Osteoblast (primary cell): ENCODE measurements at regions not wholly inside any gene's neighbourhood (a gene's known extent, or its start where the extent isn't known, plus 50 kb on each side); places are given as distances from the start of the nearest gene placed in this dataset.

ENCODE experiments used
- DNase-seq: peaks from one replicate; pipeline ENCODE4 v3.0.0; 2011; ENCODE audit warnings: low spot score, mixed read lengths; ENCODE audit not compliant: insufficient read length; ENCODE audit errors: missing footprints
- H2AFZ ChIP-seq: 2 replicates; pipeline ENCODE4 v1.6.0; 2011; ENCODE audit warnings: mild to moderate bottlenecking, low read length
- H3K27ac ChIP-seq: 2 replicates; pipeline ENCODE4 v1.5.1; 2011; ENCODE audit warnings: mild to moderate bottlenecking, low read depth, low read length, moderate library complexity
- H3K27me3 ChIP-seq: 2 replicates; pipeline ENCODE4 v1.6.0; 2012; ENCODE audit warnings: mild to moderate bottlenecking, control low read depth, inconsistent platforms, low read length, moderate library complexity; ENCODE audit not compliant: insufficient read depth
- H3K36me3 ChIP-seq: 2 replicates; pipeline ENCODE4 v1.5.1; 2011; ENCODE audit warnings: mild to moderate bottlenecking, low read length, control low read depth, moderate library complexity; ENCODE audit not compliant: insufficient read depth
- H3K4me1 ChIP-seq: 2 replicates; pipeline ENCODE4 v1.5.1; 2011; ENCODE audit warnings: mild to moderate bottlenecking, low read length, control low read depth, moderate library complexity; ENCODE audit not compliant: insufficient read depth
- H3K4me2 ChIP-seq: 2 replicates; pipeline ENCODE4 v1.6.0; 2011; ENCODE audit warnings: mild to moderate bottlenecking, low read length; ENCODE audit not compliant: insufficient read depth
- H3K4me3 ChIP-seq: fragments of 200-600 bp; sonication (generic); 3 replicates; pipeline ENCODE4 v1.5.1; 2012; ENCODE audit warnings: mild to moderate bottlenecking, low read length, inconsistent platforms; ENCODE audit not compliant: insufficient read depth
- H3K79me2 ChIP-seq: 2 replicates; pipeline ENCODE4 v1.6.0; 2012; ENCODE audit warnings: mild to moderate bottlenecking, low read length, control low read depth, inconsistent platforms; ENCODE audit not compliant: insufficient read depth
- H3K9me3 ChIP-seq: 2 replicates; pipeline ENCODE4 v1.5.1; 2011; ENCODE audit warnings: low read depth, low read length, control low read depth
- H4K20me1 ChIP-seq: 2 replicates; pipeline ENCODE4 v1.6.0; 2012; ENCODE audit warnings: mild to moderate bottlenecking, low read length, control low read depth; ENCODE audit not compliant: insufficient read depth
- CTCF ChIP-seq: IDR thresholded peaks from 2 replicates; pipeline ENCODE4 v1.5.1; 2011; ENCODE audit warnings: mild to moderate bottlenecking, low read depth, low read length, moderate library complexity; ENCODE audit errors: extremely low read depth

- no peaks in the 10 kb centered on the region for H3K4me1 ChIP-seq
- H3K36me3 ChIP-seq, result no peaks in the 10 kb centered on the region
- DNase-seq, result no peak
- TF ChIP-seq CTCF, result no peak
- no peak overlapping the region for H3K27ac ChIP-seq
- H2AFZ ChIP-seq, result no peak overlapping the region
- no peaks in the 10 kb centered on the region for H3K9me3 ChIP-seq
- no peaks in the 10 kb centered on the region for H4K20me1 ChIP-seq
- no peak overlapping the region for H3K4me3 ChIP-seq
- H3K27me3 ChIP-seq, result no peaks in the 10 kb centered on the region
- H3K79me2 ChIP-seq, result no peaks in the 10 kb centered on the region
- H3K4me2 ChIP-seq, result no peak overlapping the region
Measured at GRCh38 chr2:226158229-226158628, 641.4 kb downstream of the IRS1 start.

GRCh38 chr2:226155093-226155875, 644.3 kb downstream of the IRS1 start:
- Histone ChIP-seq H3K4me2 (no peak overlapping the region), H3K27me3 (no peaks in the 10 kb centered on the region), H4K20me1 (no peaks in the 10 kb centered on the region), H3K4me1 (no peaks in the 10 kb centered on the region), H3K9me3 (no peaks in the 10 kb centered on the region), H3K4me3 (no peak overlapping the region), H3K27ac (no peak overlapping the region), H2AFZ (no peak overlapping the region), H3K79me2 (no peaks in the 10 kb centered on the region), H3K36me3 (no peaks in the 10 kb centered on the region)
- no peak for DNase-seq
- TF ChIP-seq CTCF, result no peak

GRCh38 chr2:226154610-226155009, 645.0 kb downstream of the IRS1 start:
- no peaks in the 10 kb centered on the region for H4K20me1 ChIP-seq

GRCh38 chr2:226153553-226153952, 646.1 kb downstream of the IRS1 start:
- H2AFZ ChIP-seq, result peak overlapping the region; percentile 66
- no peak overlapping the region for H3K4me2 ChIP-seq
- no peaks in the 10 kb centered on the region for H3K36me3 ChIP-seq
- no peaks in the 10 kb centered on the region for H3K4me1 ChIP-seq
- no peaks in the 10 kb centered on the region for H3K79me2 ChIP-seq
- no peak for DNase-seq
- H3K4me3 ChIP-seq, result no peak overlapping the region
- no peaks in the 10 kb centered on the region for H4K20me1 ChIP-seq
- no peaks in the 10 kb centered on the region for H3K27me3 ChIP-seq
- no peak overlapping the region for H3K27ac ChIP-seq
- no peak for TF ChIP-seq CTCF
- H3K9me3 ChIP-seq, result no peaks in the 10 kb centered on the region

More at GRCh38 chr2:226154610-226155009, 645.0 kb downstream of the IRS1 start:
- DNase-seq, result no peak
- Histone ChIP-seq H2AFZ (no peak overlapping the region), H3K4me1 (no peaks in the 10 kb centered on the region), H3K4me2 (no peak overlapping the region), H3K79me2 (no peaks in the 10 kb centered on the region), H3K36me3 (no peaks in the 10 kb centered on the region), H3K4me3 (no peak overlapping the region), H3K9me3 (no peaks in the 10 kb centered on the region), H3K27me3 (no peaks in the 10 kb centered on the region), H3K27ac (no peak overlapping the region)
- TF ChIP-seq CTCF, result no peak
